HG03103 (cell line): ENCODE measurements at regions not wholly inside any gene's neighbourhood (a gene's known extent, or its start where the extent isn't known, plus 50 kb on each side); places are given as distances from the start of the nearest gene placed in this dataset.

Source experiments
- ATAC-seq: cut with Tn5 transposase; IDR thresholded peaks from one replicate; pipeline ENCODE4 v1.9.1; 2021; ENCODE audit warnings: low read depth; ENCODE audit not compliant: unreplicated experiment

DNA sequence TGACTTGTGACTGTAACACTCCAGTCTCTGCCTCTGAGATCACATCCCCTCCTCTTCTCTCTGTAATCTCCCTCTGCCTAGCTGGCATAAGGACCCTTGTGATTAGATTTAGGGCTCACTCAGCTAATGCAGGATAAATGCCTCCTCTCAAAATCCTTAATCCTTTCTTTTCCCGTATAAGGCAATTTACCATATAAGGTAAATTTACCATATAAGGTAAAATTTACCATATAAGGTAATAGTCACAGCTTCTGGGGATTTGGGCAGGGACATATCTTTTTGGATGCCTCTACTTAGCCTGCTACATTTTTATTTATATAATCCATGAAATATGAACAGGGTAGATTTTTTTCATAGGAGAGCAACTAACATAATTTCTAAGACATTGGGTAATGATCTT lies 318.0 kb upstream of the PUM3 start:
- ATAC-seq, result no peak

DNA sequence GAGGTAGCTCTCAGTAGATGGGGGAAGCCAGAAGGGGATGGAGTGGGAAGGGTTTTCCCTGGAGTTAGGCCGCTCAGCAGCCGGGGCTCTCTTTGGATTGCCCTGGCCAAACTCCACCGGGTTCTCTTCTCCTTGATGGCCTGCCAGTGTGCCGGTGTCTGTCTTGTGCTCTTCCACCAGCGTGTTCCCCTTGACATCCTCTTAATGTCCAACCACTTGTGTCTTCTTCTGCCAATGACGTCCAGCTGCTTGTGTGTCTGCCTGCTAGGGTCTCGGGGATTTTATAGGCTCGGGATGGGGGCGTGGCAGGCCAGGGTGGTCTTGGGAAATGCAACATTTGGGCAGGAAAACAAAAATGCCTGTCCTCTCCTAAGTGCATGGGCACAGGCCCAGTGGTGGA lies 313.1 kb upstream of the PUM3 start:
- no peak for ATAC-seq

DNA sequence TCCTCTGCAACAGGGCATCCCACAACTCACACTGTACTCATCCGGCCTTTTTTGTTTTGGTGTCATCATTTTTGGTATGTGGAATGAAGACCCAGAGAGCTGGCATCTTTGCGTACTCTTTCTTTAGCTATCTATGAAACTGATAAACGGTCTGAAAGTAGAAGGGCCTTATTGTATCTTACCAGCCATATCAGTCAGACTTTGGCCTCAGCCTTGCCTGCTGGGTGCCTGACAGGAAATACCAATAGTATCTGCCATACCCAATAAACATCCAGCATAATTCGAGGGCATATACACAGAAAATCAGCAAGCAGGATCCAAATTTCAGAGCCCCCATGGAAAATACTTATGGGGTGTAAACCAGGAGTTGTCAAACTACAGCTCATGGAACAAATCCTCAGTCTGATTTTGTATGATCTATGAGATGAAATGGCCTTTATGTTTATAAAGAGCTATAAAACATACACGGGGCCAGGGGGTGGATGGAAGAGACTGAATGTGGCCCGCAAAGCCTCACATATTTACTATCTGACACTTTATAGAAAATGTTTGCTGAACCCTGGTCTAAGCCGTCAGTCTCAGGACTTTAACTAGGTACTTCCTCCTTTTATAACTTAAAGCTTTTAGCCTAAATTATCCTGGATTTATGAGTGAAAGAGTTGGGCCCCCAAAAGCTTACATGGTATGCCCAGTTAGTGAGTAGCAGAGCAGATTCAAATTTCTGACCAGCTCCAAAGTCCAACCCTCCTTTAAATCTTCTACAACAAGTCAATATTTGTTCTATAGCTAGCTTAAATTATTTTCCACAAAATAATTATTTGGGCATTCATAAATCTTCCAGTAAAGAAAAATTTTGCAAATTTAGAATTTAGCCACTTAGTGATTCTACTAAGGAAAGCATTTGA lies 308.0 kb upstream of the PUM3 start:
- ATAC-seq, result no peak

DNA sequence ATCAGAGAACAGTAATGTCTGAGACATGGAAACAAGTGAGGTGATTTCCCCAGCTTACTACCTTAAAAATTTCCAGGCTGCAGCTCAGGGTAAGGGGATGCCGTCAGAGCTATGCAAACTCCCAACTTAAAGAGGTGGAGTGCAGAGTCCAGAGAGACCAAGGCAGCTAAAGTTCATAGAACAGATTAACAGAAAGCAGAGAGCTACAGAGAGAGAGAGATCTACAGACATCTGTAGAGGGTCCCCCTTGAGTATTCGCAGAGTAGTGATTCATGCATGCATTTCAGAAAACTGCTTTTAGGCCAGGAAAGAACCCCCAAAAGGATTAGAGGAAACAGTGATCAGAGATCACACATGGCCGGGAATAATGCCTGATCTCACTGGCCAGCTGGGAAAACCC lies 306.2 kb upstream of the PUM3 start:
- ATAC-seq, result no peak

DNA sequence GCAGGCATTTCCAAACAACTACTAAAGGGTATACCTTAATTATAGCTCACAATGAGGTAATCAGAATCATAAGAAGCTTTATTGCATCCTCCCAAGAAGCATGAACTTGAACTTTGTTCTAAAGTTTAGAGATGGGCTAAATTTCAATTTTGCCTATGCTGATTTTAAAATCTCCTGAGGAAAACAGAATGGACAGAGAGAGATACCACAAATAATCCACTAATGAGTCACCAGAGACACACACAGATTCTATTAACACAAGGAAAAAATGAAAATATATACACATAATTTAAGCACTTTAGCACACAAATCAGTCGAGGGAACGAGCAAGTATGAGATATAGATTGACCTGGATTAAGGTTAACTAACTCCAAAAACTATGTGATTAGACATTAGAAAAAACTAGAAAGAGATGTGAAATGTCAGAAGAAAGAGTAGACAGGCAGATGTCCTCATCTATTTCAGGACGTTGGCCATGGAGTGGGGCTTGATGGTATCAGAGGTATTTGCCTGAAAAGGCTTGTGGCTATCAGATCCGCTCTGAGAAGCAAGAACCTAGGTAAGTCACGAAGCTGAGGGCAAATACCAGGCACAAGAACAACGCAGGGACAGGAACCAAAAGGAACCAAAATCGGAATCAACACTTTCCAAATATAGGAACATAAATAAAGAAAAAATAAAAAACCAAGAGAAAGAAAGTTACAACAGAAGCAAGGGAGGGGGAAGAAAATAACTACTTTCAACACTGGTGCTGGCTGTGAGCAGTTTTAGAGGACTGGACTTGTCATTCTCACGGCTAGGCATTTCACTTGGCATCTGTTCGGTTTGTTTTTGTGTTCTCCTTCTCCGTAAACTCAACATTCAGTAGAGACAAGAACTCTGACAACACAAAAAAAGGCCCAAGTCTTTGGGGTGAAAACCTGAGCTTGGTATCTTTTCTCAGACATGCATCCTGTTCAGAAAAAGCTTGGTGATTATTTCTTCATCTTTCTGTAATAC lies 294.6 kb upstream of the PUM3 start:
- no peak for ATAC-seq

DNA sequence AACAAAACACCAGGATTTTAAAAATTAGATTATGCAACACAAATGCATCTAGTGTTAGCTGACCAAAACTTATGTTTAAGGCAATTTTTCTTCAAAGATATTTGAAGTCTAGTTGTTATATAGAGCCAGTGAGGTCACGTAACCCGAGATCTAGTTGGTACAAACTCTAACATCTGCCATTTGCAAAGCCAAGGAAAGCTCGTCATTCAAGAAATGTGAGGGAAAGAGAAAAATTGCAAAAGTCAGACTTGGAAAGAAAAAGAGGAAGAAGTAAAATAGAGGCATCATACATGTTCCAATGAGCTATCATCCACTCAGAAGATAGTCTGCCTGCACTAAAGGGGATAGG lies 293.4 kb upstream of the PUM3 start:
- no peak for ATAC-seq

DNA sequence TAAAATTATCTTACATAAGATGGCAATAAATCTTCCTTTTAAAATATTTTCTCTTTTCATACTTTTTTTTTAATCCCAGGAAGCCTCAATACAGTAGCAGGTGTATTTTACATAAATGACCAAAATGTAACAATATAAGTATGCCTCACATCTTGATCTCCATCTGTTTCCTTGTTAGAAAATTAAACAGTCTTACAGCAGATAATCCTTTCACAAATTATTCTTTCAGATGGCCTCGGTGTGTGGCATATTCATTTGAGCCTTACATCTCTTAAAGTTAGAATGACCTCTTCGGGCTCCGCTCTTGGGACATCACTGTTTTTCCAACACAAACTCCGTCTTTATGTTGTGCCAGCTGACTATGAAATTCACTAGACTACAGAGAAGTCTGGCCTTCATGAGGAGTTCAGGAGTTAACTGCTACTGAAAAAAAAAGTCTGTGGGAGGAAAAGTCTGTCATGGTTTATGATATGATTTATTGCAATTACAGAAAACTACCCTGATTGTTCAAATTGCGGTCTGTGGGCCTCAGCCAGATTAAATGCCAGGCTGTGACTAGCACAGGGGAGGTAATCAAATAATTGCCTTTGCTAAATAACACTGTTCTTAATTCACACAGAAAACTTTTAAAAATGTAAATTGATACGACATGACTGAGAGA lies 292.9 kb upstream of the PUM3 start:
- ATAC-seq, result no peak

DNA sequence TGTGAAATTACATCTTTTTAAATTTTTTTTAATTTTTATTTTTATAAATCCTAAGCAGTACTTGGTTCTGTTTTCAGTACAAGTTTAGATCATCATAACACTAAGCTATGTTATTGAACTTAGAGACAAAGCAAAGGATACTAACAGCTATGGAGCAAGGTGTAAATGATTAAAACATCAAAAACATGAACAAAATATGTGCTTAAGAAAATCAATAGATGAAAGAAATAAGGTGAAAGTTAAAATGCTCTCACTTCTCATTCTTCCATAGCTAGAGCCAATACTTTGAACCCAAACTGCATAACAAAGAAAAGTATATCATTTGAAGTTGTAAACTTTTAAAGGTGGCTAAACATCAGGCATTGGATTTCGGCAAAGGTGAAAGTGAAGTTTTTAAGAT lies 292.3 kb upstream of the PUM3 start:
- ATAC-seq, result no peak

DNA sequence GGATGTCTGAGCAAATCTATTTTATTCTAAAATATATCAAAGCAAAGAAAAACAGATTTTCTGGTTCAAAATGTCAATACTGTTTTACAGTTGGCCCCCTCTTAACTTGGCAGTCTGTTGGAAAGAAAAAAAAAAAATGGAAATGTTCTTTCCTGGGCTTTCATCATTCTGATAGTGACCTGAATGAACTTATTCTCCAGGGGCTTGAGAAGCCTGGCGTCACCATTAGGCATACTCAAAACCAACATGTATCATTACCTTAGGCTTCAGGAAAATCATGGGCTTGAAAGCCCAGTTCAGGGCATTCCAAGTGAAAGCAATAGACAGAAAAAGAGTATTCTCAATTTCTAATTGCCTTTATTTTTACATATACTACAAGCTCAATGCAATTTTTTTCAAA lies 283.7 kb upstream of the PUM3 start:
- ATAC-seq, result no peak

DNA sequence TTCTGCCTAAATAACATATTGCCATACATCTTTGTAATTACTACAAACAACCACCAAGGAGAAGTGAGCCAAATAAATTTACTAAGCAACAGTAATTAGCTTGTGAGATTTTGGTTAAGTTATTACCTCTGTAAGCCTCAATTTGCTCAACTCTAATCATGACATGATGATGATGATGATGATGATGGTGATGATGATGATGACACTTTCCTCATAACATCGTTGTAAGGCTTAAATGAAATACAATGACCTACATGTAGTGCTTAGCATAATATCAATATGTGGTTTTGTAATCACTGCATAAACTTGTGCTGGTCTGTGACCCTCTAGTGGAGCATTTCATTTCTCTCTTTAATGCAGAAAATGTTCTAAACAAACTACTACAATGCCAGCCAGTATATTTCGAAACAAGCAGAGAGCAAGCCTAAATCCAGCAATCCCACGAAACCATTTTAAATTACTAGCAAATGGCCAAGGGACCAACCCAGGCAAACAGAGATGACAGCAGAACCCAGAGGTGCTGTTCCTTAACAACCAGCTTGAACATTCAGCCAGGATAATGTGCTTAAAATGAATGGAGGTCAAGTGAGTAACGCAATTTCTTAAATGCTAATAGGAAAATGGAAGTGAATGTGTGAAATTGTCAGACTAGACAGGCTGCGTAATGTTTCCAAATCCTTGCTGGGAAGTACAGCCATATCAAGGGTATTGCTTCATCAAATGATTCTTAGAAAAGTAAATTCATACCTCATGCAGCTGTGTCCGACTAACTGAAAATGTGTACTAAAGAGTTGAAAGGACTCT lies 281.9 kb upstream of the PUM3 start:
- ATAC-seq, result no peak

DNA sequence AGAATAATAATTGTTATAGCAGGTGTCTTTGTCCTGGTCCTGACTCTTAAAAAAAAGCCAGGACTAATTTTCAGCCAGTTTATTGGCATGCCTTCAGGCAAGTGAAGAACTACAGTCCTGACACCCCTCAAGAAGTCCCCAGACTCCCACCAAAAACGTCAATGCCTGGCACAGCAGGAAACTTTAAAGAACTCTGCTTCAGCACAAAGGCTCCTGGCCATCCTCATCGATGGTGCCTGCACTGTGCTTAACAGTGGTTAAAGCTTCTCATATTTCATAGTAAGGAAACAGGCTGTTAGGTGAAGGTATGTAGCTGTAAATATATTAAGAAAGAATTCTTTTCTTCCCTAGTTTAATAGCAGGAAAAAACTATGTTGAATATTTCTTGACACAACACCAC lies 280.1 kb upstream of the PUM3 start:
- ATAC-seq, result no peak

DNA sequence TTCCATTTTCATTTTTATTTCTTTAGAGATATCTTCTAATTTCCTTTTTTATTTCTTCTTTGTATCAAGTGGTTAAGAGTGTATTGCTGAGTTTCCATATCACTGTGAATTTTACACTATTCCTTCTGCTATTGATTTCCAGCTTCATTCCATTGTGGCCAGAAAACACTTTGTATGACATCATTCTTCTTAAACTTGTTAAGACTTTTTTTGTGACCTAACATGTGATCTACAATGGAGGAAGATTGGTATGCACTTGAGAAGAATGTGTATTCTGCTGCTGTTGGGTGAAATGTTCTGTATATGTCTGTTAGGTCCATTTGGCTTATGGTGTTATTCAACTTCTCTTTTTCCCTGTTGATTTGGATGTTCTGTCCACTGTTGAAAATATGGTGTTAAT lies 274.2 kb upstream of the PUM3 start:
- no peak for ATAC-seq

DNA sequence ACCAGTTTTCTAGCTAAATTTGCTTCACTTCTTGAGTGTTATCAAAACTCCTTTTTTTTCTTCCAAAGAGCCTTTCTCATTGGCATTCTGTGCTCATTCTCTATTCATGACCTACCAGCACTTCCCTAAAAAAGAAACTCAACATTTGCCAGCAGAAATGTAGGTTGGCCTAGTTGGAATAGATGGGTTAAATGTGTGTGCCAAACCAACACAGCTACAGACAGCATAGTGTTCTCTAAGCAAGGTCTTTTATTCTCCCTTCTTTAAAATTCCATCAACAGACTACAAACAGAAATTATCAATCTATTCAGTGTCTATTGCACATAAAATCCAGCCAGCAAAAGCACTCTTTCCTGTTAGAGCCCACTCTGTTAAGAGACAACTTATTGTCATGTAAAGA lies 255.8 kb upstream of the PUM3 start:
- no peak for ATAC-seq

DNA sequence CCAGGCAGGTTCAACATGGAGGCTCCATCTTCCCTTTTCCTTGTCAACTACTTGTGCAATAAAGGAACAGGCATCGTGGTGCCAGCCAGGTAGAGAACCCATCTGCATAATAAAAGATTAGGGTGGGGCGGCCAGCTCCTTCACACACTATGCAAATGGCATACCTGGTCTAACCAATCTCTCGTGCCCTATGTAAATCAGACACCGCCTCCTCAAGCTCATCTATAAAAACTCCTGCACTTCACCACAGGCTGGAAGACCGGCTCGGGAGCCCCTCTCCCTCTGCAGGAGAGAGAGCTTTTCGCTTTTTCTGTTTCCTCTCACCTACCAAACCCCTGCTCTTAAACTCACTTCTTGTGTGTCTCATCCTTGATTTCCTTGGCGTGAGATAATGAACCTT lies 244.3 kb upstream of the PUM3 start:
- ATAC-seq, result no peak

DNA sequence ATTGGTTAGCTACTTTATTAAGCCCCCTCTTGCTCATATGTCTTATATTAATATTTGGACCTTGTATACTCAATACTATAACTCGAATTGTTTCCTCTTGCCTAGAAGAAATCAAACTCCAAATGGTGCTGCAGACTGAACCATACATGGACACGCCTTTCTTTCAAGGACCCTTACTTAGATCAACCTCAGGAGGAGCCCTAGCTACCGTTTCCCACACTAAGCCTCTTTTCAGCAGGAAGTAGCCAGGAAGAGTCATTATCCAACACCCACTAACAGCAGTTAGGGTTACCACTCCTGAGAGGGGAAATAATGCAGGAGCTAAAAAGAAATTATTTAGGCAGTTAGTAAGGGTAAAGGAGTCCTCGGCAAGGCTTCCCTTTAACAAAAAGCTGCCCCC lies 243.8 kb upstream of the PUM3 start:
- ATAC-seq, result no peak

DNA sequence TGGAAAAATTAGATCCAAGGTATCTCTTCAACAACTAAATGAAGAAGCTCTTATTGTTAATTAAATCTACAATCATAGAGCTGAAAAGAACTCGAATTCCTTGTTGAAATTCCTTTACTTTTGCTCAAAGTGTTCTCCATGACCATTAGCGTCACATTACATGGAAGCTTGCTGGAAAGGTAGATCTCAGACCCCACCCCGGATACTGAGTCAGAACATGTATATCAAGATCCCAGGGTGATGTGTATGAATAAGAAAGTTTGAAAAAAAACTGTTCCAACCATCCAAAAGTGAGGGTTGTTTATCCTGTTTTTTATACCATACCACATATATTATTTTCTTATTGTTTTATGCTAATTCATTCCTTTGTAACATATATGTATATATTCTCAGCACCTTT lies 237.1 kb upstream of the PUM3 start:
- ATAC-seq, result no peak

DNA sequence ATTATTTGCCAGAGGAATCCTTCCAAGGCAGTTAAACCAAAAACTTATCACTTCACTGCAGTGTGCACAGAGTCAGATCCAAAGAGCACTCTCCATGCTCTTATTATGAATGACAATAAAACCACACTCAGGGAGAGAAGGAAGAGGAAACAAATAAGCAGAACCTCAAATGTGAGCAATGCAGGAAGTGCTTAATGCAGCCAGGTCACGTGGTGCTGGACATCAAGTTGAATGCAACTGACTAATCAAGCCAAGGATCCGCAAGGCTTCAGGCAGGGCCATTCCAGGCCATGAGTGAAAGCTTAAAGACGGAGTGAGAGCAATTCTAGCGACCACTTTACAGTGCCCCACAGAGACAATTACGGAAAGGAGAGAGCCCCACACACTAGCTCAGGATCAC lies 230.4 kb upstream of the PUM3 start:
- no peak for ATAC-seq

DNA sequence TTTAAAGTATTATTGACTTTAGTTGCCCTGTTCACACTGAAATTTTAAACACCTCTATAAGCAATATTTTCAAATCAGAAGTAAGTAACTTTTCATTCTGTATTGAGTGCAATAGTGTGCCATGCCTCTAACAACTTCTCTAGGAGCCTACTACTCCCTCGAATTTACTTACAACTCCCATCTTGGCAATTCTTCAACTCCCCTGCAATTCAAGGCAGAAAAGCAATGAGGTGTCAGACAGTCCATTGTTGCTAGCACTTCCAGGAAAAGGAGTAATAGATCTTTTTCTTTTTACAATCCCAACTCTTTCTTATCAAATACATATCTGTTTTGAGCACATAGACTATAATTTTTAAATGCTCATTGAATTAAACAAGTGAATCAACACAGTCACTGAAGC lies 222.7 kb upstream of the PUM3 start:
- ATAC-seq, result no peak

DNA sequence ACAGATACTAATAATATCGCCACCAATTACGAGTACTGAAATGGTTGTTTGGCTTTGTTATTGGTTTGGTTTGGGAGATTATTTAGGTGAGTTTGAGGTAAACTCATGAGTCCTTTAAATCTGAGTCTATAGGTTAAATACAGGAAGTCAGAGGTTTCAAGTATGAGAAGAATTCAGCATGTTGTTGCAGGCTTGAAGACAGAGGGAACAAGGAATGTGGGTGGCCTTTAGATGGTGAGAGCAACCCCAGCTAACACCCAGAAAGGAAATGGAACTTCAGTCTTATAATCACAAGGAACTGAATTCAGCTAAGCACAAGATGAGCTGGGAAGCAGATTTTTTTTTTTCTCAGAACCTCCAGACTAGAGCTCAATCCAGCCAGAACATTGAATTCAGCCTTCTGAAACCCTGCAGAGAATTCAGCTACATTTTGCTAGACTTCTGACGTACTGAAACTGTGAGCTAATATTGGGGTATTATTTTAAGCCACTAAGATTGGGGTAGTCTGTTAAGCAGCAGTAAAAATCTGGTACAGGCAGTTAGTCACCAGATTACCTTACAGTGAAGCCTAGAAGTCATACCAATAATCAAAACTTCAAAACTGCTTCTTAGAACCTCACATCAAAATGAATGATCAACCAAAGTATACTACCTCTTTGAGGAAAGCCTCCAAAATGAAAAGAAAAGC lies 216.0 kb upstream of the PUM3 start:
- no peak for ATAC-seq

DNA sequence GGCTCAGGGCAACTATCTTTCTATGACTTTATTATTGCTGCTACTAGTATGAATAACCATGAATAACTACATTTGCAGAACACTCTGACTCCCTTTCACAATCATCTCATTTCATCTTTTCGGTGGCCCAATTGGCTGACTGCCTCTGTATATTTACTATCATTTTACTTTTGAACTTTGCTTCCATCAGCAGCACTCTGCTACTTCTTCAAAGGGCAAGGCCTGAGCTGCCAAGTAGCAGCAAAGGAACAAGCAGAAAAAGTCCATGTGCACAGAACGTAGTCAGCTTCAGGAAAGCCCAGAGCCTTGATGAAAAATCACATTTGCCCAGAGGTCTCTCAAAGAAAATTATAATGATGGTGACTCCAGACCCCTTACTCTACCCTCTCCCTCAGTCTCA lies 214.5 kb upstream of the PUM3 start:
- no peak for ATAC-seq
